Parathyroid adenoma (tissue), 2 donors: ENCODE measurements at regions not wholly inside any gene's neighbourhood (a gene's known extent, or its start where the extent isn't known, plus 50 kb on each side); places are given as distances from the start of the nearest gene placed in this dataset.

Experiments used
- H2AFZ ChIP-seq: fragments of 300-600 bp; sonication (generic); one replicate; pipeline ENCODE4 v1.7.0; 2017; ENCODE audit warnings: antibody characterized with exemption, mild to moderate bottlenecking
- H3K27ac ChIP-seq: fragments of 300-600 bp; sonication (generic); one replicate; pipeline ENCODE4 v1.7.0; 2017
- H3K27me3 ChIP-seq: fragments of 300-600 bp; sonication (generic); one replicate; pipeline ENCODE4 v1.7.0; 2017; ENCODE audit warnings: low read length; ENCODE audit not compliant: control insufficient read depth, insufficient read depth
- H3K36me3 ChIP-seq: fragments of 300-600 bp; sonication (generic); one replicate; pipeline ENCODE4 v1.7.0; 2017; ENCODE audit warnings: low read length; ENCODE audit not compliant: control insufficient read depth, insufficient read depth
- H3K4me1 ChIP-seq: fragments of 300-600 bp; sonication (generic); one replicate; pipeline ENCODE4 v1.7.0; 2017; ENCODE audit warnings: control low read depth
- H3K4me2 ChIP-seq: fragments of 300-600 bp; sonication (generic); one replicate; pipeline ENCODE4 v1.7.0; 2017; ENCODE audit warnings: low read length
- H3K4me3 ChIP-seq: fragments of 300-600 bp; sonication (generic); one replicate; pipeline ENCODE4 v1.7.0; 2017; ENCODE audit warnings: low read depth, low read length
- H3K79me2 ChIP-seq: fragments of 300-600 bp; sonication (generic); one replicate; pipeline ENCODE4 v1.7.0; 2017; ENCODE audit warnings: control low read depth
- H3K9ac ChIP-seq: fragments of 300-600 bp; sonication (generic); one replicate; pipeline ENCODE4 v1.7.0; 2017; ENCODE audit warnings: mild to moderate bottlenecking
- H3K9me3 ChIP-seq: fragments of 300-600 bp; sonication (generic); one replicate; pipeline ENCODE4 v1.7.0; 2017; ENCODE audit warnings: low read length; ENCODE audit not compliant: control insufficient read depth
- CTCF ChIP-seq: fragments of 300-600 bp; sonication (generic); IDR thresholded peaks from one replicate; pipeline ENCODE4 v1.7.0; 2017; ENCODE audit warnings: antibody characterized with exemption, mild to moderate bottlenecking
- donor health status: primary hyperparathyroidism.

GRCh38 chr5:158061451-158061850 lies 202.5 kb upstream of the CLINT1 start:
- no peaks in the 10 kb centered on the region for H3K9me3 ChIP-seq
- H3K79me2 ChIP-seq: no peaks in the 10 kb centered on the region
- TF ChIP-seq CTCF: no peak
- H3K4me1 ChIP-seq: no peaks in the 10 kb centered on the region
- no peak overlapping the region for H3K4me2 ChIP-seq
- peaks cover 2% of the 10 kb centered on the region for H3K36me3 ChIP-seq
- H3K4me3 ChIP-seq: no peak overlapping the region
- H3K27me3 ChIP-seq: no peaks in the 10 kb centered on the region
- H3K27ac ChIP-seq: no peak overlapping the region
- no peak overlapping the region for H3K9ac ChIP-seq
- no peak overlapping the region for H2AFZ ChIP-seq

- H2AFZ ChIP-seq: no peak overlapping the region
- H3K9ac ChIP-seq: no peak overlapping the region
Observed at GRCh38 chr5:158060212-158060611, 201.3 kb upstream of the CLINT1 start.

DNA sequence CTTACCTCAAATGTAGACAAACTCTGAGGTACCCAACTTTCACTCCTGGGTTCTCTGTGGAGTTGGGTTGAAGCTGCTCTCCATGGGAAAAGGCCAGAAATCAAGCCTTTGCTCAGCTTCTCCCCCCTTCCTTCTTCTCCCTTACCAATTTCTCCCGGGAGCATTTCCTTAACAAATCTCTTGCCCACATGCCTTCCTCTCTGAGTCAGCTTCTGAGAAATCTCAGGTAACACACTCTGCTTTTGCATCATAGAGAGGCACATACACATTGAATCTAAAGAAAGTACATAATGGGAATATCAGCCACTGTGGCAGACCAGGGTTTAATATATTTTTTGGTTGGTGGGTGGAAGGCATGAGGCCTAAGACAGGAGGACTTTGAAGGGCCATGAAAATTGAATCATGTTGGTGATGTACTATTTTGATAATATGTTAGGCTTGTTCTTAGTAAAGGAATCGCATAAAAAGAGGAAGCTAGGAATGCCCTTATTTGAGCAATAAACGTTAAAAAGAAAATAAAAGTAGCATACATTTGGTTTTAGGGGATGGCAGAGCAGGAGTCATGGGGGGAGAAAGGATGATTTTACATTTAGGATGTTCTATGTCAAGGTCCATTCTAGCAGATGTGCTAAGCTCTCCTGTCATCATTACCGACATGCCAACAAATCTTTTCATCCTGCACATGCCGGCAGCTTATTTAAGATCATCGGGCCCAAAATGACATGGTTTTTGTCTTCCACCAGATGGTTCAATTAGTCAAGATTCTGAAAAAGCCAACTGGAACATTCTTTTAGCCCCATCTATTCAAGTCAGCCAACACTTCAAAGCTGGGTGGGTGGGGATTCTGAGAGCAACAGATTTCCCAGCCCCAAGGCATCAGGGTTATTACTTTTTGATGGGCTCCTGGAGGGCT lies 199.5 kb upstream of the CLINT1 start:
- no peak for TF ChIP-seq CTCF
- no peaks in the 10 kb centered on the region for H3K9me3 ChIP-seq
- H3K9ac ChIP-seq: no peak overlapping the region
- no peaks in the 10 kb centered on the region for H3K27me3 ChIP-seq
- H3K4me3 ChIP-seq: no peak overlapping the region
- no peak overlapping the region for H3K27ac ChIP-seq
- no peaks in the 10 kb centered on the region for H3K79me2 ChIP-seq
- H3K4me2 ChIP-seq: no peak overlapping the region
- H3K4me1 ChIP-seq: peaks cover 9% of the 10 kb centered on the region
- H2AFZ ChIP-seq: no peak overlapping the region
- no peaks in the 10 kb centered on the region for H3K36me3 ChIP-seq

More at GRCh38 chr5:158060212-158060611, 201.3 kb upstream of the CLINT1 start:
- Histone ChIP-seq H3K27ac (no peak overlapping the region), H3K4me1 (peaks cover 3% of the 10 kb centered on the region), H3K36me3 (peaks cover 2% of the 10 kb centered on the region), H3K4me3 (no peak overlapping the region), H3K9me3 (no peaks in the 10 kb centered on the region), H3K4me2 (no peak overlapping the region), H3K79me2 (no peaks in the 10 kb centered on the region), H3K27me3 (no peaks in the 10 kb centered on the region)
- no peak for TF ChIP-seq CTCF

DNA sequence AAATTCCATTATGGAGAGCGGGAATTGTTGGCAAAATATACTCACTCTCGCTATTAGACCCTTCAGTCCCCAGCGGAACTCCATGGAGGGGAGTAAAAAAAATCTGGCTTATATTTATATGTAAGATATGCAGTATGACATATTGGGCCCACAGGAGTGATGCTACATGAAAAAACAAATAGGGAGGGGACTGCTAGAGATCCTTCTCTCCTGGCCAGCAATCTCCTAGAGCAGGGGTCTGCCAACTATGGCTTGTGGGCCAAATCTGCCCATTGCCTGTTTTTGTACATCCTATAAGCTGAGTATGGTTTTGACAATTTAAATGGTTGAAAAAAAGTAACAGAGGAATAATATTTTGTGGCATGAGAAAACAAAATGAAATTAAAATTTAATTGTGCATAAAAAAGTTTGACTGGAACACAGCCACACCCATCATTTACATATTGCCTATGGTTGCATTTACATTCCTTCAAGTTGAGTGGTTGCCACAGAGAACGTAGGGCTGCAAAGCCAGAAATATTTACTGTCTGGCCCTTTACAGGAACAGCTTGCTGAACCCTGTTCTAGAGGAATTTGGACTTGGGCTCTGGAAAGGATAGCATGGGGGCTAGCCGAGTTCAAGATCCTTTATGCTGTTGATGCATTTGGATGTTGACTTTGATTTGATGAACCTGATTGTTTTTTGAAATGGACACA lies 197.3 kb upstream of the CLINT1 start:
- no peaks in the 10 kb centered on the region for H3K27me3 ChIP-seq
- no peaks in the 10 kb centered on the region for H3K9me3 ChIP-seq
- TF ChIP-seq CTCF: no peak

More for the DNA sequence above, 197.3 kb upstream of the CLINT1 start:
- Histone ChIP-seq H3K27ac (no peak overlapping the region), H2AFZ (no peak overlapping the region), H3K4me1 (peaks cover 9% of the 10 kb centered on the region), H3K9ac (no peak overlapping the region), H3K4me3 (no peak overlapping the region), H3K36me3 (no peaks in the 10 kb centered on the region), H3K79me2 (no peaks in the 10 kb centered on the region), H3K4me2 (no peak overlapping the region)
